T-helper 22 cell (primary cell): ENCODE measurements at regions not wholly inside any gene's neighbourhood (a gene's known extent, or its start where the extent isn't known, plus 50 kb on each side); places are given as distances from the start of the nearest gene placed in this dataset.
"Not testable (repeated sequence)": the region's sequence is repeated elsewhere in the genome, so short reads cannot be mapped to it uniquely, and the experiment has no call there.

Experiments used
- DNase-seq: peaks from one replicate; pipeline ENCODE4 v3.0.0-alpha.2; 2020; ENCODE audit warnings: low read depth

DNA sequence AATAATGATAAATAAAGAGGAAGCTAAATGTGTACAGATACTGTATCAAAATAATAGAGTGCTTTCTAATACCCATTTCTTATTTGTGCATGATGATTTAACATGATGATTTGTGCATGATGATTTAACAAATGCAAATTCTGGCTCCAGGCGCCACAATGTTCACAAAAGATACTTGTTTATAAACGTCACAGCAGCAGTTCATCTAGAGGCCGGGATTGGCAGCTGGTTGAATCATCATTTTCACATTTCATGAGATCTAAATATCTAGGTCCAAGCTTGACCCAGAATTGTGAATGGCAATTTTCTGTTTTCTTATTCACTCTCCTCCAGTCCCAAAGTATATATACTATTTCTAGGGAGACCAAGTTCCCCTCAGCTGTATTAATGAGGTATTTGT lies 322.0 kb downstream of the SUCLG1 start:
- DNase-seq, result no peak

DNA sequence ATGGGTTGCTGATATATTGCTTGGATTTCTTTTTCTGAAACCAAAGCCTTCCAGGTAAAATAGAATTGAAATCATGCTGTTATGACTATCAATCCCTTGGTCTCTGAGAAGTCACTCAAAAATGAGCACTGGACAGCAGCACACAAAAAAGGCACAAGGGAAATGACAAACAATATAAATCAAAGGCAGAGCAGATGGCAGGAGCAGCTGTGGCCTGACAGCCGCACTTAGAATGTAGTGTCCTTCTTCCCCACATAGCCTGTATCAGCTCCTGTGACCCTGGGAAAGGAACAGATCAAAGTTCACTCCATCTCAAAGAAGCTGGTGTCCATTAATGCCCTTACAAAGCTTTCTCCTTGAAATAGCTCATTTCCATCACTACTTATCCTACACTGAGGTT lies 326.7 kb downstream of the SUCLG1 start:
- DNase-seq, result no peak

DNA sequence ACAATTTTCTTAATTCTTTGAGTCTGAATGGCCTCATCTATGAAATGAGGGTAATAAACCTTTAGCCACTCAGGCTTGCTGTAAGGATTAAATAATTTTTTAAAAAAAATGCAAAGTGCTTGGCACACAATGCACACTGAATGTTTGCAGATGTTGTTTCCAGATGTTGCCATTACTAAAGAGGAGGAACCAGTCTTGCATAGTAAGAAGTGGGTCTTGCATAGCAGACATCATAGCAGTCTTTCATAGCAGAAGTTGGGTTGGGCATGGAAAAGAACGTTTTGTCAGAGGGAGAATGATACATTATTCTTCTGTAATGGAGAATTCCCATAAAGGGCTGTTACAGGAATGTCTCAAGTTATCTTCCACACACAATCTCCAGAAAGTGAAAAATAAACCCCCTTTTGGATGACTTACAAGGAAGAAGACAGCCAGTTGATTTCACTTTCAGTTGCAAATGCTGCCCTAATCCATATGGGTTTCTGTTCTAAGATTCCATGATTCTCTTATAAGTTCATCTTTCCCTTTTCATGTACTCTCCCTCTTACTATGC lies 327.7 kb downstream of the SUCLG1 start:
- DNase-seq, result no peak

DNA sequence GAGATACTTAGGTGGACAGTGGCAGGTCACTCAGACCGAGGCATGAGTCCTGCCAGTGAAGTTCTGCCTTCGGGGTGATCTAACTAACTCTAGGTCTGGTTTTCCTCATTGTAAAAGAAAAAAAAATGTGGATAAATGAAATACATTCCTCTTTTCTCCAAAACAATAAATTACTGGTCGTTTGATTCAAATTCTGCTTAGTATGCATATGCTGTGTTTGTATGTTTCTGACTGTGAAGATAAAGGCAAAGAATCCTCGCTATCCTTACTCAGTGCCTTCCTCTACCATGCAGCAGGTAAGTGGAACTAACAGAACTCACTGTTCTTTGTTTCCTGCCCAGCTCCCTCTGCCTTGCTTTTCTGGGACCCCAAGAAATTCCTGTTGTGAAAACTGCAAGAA lies 330.1 kb downstream of the SUCLG1 start:
- no peak for DNase-seq

GRCh38 chr2:84127812-84128211 lies 331.3 kb downstream of the SUCLG1 start:
- DNase-seq, result not testable (repeated sequence)

GRCh38 chr2:84126530-84126929 lies 332.6 kb downstream of the SUCLG1 start:
- DNase-seq, result no peak

GRCh38 chr2:84126084-84126483 lies 333.0 kb downstream of the SUCLG1 start:
- no peak for DNase-seq

GRCh38 chr2:84116143-84116542 lies 342.9 kb downstream of the SUCLG1 start:
- DNase-seq, result no peak

DNA sequence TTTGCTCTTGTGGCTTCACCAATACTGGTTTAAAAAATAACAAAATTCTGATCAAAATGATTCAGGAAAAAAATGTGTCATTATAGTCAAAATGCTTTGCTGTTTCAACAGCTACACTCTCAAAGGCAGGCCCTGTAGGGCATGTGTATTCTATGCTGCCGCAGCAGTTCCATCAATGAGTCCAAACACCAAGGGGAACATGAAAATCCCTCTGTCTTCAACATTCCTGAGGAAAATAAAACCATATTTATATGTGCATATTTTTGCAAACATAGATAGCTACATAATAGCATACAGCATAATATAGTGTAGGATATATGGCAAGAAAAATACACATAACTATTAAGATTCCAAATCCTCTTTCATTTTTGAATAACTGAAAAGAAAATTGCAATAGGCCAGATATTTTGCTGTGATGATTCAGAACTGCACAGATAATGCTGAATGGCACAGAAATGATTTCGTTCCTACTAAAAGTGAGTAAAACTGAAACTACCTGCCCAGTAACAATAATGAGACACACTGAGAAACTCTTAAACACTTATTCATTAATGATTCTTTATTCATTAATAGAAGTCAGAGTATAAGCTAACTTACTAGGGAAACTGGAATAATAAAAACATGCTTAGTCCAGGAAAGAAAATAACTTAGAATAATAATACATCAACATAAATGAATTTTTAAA lies 343.8 kb downstream of the SUCLG1 start:
- no peak for DNase-seq

DNA sequence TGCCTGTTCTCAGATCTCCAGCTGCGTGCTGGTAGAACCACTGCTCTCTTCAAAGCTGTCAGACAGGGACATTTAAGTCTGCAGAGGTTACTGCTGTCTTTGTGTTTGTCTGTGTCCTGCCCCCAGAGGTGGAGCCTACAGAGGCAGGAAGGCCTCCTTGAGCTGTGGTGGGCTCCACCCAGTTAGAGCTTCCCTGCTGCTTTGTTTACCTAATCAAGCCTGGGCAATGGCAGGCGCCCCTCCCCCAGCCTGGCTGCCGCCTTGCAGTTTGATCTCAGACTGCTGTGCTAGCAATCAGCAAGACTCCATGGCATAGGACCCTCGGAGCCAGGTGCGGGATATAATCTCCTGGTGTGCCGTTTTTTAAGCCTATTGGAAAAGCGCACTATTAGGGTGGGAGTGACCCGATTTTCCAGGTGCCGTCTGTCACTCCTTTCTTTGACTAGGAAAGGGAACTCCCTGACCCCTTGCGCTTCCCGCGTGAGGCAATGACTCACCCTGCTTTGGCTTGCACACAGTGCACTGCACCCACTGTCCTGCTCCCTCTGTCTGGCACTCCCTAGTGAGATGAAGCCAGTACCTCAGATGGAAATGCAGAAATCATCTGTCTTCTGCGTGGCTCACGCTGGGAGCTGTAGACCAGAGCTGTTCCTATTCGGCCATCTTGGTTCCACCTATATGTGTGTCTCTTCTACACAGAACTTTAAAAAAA lies 355.1 kb downstream of the SUCLG1 start:
- not testable (repeated sequence) for DNase-seq

GRCh38 chr2:84102274-84102673 lies 356.8 kb downstream of the SUCLG1 start:
- no peak for DNase-seq

DNA sequence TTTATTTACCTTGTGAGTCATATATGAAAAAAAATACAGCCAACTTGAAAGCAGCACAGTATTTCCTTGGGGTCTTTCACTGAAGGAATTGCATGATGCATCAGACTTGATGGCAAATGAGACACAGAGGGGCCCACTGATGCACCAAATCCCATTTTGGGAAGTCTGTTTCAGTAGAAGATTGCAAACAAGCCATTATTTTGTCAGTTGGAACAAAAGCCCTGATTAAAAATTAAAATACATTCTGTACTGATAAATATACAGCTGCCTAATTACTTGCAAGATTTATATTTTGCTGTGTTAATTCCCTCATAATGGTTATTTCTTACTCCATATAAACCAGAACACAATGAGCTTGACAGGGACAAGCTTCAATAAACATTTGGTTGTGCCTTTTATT lies 370.4 kb downstream of the SUCLG1 start:
- no peak for DNase-seq

DNA sequence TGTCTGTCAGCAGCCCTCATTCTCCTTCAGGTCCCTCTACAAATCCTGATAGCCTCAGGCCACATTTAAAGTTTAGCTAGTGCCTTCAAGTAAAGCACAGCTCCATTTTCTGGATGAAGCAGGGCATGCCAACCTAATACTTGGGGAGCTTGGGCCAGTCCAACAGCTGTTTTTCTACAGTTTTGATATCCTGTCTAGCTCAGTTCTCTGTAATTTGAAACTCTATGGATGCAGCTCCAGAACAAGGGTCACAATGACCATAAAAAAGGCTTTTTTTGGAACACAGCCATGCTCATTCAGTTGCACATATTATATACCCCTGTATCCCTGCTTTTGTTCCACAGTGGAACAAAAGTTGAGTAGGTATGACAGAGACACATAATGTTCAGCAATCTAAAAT lies 373.5 kb downstream of the SUCLG1 start:
- DNase-seq, result no peak

DNA sequence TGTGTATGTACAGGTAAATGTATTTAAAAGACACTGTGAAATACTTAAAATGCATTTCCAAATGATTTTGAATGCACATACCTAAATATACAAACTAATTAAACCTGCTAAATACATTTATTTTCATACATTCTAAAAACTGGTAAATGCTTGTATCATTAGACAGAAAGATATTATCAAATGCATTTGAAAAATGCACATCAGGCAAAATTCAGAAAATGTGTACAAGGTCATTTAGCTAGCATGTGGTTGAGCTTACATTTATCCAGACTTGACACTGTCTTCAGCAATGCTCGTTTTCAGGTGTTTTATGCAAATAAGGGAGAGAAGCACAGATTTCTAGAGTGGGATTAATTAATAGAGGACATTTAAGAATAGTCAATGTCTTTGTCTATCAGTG lies 374.2 kb downstream of the SUCLG1 start:
- no peak for DNase-seq

DNA sequence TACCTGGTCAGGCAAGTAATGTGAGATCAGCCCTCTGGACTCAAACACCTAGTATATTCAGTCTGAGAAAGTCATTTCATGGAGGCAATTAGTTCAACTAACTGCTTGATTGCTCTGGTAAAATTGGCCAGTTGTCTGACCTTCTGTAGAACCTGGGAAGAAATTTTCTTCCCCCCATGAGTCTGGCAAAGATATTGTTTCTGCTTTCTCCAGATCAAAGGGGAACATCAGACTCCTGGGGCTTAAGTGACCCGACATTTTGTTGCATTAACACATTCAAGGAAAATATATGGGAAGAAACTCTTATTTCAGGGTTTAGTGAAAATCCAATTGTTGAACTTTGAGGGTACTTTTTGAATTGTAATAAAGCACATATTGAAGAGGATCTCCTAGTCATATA lies 375.1 kb downstream of the SUCLG1 start:
- DNase-seq, result no peak

DNA sequence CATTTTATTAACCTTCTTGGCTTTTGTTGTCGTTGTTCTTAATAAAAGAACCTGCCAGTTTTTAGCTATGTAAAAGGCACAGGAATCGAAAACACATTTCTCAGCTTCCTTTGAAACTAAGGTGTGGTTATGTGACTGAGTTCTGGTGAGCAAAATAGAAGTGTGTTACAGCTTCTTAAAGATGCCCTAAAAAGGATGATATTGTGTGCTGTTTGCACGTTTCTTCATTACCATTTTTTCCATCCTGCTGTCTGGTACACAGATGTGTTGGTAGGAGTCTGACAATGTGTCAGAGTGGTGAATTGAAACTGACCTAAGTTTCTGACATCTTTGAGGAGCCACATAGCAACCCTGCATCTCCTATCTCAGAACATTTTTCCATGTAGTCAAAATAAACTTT lies 380.6 kb downstream of the SUCLG1 start:
- no peak for DNase-seq

GRCh38 chr2:84077496-84077895 lies 381.6 kb downstream of the SUCLG1 start:
- no peak for DNase-seq

DNA sequence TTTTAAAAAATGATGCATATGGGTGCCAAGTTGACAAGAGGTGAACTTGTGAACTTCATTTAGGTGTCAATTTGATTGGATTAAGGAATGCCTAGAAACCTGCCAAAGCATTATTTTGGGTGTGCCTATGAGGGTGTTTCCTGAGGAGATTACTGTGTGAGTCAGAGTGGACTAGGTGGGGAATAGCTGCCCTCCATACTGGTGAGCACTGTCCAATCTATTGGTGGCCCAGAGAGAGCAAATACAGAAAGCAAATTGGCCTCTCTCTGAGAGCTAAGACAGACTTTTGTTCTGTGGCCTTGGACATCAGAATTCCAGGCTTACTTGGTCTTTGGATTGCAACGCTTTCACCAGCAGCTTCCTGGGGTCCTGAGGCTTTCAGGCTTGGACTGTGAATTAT lies 388.0 kb downstream of the SUCLG1 start:
- DNase-seq, result no peak

DNA sequence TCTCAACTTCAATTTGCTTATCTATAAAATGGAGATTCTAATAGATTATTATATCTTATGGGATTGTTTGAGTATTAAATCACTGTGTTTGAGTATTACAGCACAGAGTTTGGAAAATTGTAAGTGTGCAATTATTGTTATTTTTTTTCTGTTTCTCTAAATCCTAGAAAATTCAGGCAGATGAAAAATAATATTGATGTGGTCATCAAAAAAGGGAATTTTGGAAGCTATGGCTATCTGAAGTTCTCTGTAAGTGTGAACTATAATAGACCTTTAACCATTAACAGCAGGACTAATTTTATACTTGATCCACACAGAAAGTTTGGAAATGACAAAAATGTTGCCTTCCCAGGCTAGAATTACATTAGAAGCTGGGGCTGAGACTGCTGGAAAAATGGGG lies 393.2 kb downstream of the SUCLG1 start:
- DNase-seq, result no peak

- DNase-seq, result no peak
Measured at GRCh38 chr2:84057917-84058560, 401.0 kb downstream of the SUCLG1 start.

GRCh38 chr2:84055816-84056215 lies 403.3 kb downstream of the SUCLG1 start:
- no peak for DNase-seq

DNA sequence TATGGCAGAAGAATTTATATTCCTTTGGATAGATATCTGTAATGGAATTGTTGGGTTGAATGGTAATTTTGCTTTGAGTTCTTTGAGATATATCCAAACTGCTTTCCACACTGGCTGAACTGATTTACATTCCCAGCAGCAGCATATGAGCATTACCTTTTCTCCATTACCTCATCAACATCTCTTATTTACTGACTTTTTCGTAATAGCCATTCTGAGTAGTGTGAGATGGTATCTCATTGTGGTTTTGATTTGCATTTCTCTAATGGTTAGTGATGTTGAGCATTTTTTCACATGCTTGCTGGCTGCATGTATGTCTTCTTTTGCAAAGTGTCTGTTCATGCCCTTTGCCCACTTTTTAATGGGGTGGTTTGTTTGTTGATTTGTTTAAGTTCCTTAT lies 404.5 kb downstream of the SUCLG1 start:
- DNase-seq, result not testable (repeated sequence)

DNA sequence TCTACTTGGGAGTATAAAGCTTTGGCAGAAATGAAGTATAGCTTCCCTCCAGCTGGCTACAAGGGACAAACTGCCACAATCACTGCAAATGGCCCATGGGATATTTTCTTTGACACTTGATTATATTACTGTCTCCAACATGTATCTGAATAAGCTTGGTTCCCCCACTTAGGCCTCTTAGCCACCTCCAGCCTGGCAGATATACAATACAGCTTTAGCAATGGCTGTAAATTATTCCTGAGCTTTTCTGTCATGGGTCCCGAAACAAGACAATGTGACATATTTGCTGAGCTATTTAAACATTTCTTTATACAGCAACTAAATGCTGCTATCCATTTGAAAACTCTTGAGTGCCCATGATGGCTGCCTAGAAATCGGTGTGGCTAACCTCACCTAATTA lies 406.2 kb downstream of the SUCLG1 start:
- no peak for DNase-seq
